OCI-LY3 (cell line): ENCODE measurements at regions not wholly inside any gene's neighbourhood (a gene's known extent, or its start where the extent isn't known, plus 50 kb on each side); places are given as distances from the start of the nearest gene placed in this dataset.

Experiments
- H2AFZ ChIP-seq: fragments of 200-600, 300-600 bp; shearing (Covaris generic); 2 replicates; pipeline ENCODE4 v1.6.0; 2014; ENCODE audit warnings: antibody characterized with exemption, low read depth, low read length
- H3K27ac ChIP-seq: fragments of 200-600, 300-600 bp; sonication (generic); 2 replicates; pipeline ENCODE4 v1.5.1; 2014; ENCODE audit warnings: mild to moderate bottlenecking, low read length, moderate library complexity, mixed read lengths
- H3K27me3 ChIP-seq: fragments of 200-600, 300-600 bp; sonication (generic); 2 replicates; pipeline ENCODE4 v1.6.1; 2014; ENCODE audit warnings: low read depth, low read length, mixed read lengths
- H3K36me3 ChIP-seq: fragments of 200-600, 300-600 bp; sonication (generic); replicated peaks from 2 replicates; pipeline ENCODE3; 2014; ENCODE audit warnings: low read depth, low read length, mixed read lengths
- H3K4me1 ChIP-seq: fragments of 300-600, 200-600 bp; sonication (generic); 2 replicates; pipeline ENCODE4 v1.6.1; 2014; ENCODE audit warnings: low read length, mixed read lengths
- H3K4me2 ChIP-seq: fragments of 200-600, 300-600 bp; sonication (generic); 2 replicates; pipeline ENCODE4 v1.6.1; 2014; ENCODE audit warnings: low read length, mixed read lengths
- H3K4me3 ChIP-seq: fragments of 300-600, 200-600 bp; sonication (generic); 2 replicates; pipeline ENCODE4 v1.5.1; 2014; ENCODE audit warnings: antibody characterized with exemption, mild to moderate bottlenecking, low read length, moderate library complexity
- H3K79me2 ChIP-seq: fragments of 300-600, 200-600 bp; shearing (Covaris generic); 2 replicates; pipeline ENCODE4 v1.6.1; 2014; ENCODE audit warnings: mild to moderate bottlenecking, low read length, mixed read lengths
- H3K9ac ChIP-seq: fragments of 300-600, 200-600 bp; shearing (Covaris generic); 2 replicates; pipeline ENCODE4 v1.6.0; 2014; ENCODE audit warnings: mild to moderate bottlenecking, low read length, moderate library complexity
- H3K9me3 ChIP-seq: fragments of 200-600, 300-600 bp; shearing (Covaris generic); 2 replicates; pipeline ENCODE4 v1.6.1; 2014; ENCODE audit warnings: low read length, mixed read lengths; ENCODE audit not compliant: insufficient read depth
- H4K20me1 ChIP-seq: fragments of 200-600, 300-600 bp; sonication (generic); 2 replicates; pipeline ENCODE4 v1.6.1; 2016; ENCODE audit warnings: low read length, mixed read lengths; ENCODE audit not compliant: insufficient read depth
- EZH2phosphoT487 ChIP-seq: fragments of 200-600 bp; shearing (Covaris generic); IDR thresholded peaks from 2 replicates; pipeline ENCODE4 v1.6.1; 2018; ENCODE audit warnings: antibody characterized with exemption, mixed run types, low read depth
- TF ChIP-seq, protein P1 (sequence below): fragments of 200-600, 300-600 bp; sonication (generic); IDR thresholded peaks from 2 replicates; pipeline ENCODE4 v1.5.1; 2014; ENCODE audit warnings: antibody characterized with exemption, low read length, low read depth

DNA sequence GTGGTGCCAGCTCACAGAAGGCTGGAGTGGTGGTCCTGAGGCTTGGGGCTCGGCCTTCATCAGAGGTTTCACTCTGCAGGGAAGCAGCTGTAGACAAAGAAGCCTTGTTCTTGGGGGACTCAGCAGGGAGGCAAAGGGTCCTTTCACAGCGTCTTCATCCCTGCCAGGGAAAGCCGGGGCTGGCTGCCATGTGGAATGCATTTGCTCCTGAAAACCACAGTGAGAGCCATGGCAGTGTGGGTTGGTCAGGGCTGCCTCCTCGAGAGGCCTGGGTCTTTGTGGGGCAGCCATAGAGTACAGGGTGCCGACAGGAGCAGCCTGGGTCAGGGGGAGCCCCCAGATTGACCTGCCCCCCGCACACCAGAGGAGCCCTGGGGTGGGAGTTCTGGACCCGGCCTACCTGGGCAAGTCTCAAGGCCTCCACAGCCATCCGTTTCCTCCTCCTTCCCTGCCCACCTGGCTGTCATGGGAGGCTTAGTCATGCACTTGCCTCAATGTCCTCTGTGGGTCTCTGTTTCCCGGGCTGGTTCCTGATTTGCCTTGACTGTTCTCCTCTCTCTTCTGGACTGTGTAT lies 144.0 kb downstream of the CDC5L start:
- Histone ChIP-seq H3K27me3 (peaks cover 4% of the 10 kb centered on the region; the same call in 1 of the 2 replicates), H2AFZ (no peak overlapping the region), H4K20me1 (no peaks in the 10 kb centered on the region), H3K4me1 (no peaks in the 10 kb centered on the region), H3K9ac (no peak overlapping the region), H3K79me2 (no peaks in the 10 kb centered on the region), H3K9me3 (no peaks in the 10 kb centered on the region), H3K4me3 (no peak overlapping the region), H3K36me3 (no peaks in the 10 kb centered on the region), H3K27ac (no peak overlapping the region), H3K4me2 (no peak overlapping the region)
- no peak for TF ChIP-seq EZH2phosphoT487
- TF ChIP-seq, protein P1, sequence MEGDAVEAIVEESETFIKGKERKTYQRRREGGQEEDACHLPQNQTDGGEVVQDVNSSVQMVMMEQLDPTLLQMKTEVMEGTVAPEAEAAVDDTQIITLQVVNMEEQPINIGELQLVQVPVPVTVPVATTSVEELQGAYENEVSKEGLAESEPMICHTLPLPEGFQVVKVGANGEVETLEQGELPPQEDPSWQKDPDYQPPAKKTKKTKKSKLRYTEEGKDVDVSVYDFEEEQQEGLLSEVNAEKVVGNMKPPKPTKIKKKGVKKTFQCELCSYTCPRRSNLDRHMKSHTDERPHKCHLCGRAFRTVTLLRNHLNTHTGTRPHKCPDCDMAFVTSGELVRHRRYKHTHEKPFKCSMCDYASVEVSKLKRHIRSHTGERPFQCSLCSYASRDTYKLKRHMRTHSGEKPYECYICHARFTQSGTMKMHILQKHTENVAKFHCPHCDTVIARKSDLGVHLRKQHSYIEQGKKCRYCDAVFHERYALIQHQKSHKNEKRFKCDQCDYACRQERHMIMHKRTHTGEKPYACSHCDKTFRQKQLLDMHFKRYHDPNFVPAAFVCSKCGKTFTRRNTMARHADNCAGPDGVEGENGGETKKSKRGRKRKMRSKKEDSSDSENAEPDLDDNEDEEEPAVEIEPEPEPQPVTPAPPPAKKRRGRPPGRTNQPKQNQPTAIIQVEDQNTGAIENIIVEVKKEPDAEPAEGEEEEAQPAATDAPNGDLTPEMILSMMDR = no peak

DNA sequence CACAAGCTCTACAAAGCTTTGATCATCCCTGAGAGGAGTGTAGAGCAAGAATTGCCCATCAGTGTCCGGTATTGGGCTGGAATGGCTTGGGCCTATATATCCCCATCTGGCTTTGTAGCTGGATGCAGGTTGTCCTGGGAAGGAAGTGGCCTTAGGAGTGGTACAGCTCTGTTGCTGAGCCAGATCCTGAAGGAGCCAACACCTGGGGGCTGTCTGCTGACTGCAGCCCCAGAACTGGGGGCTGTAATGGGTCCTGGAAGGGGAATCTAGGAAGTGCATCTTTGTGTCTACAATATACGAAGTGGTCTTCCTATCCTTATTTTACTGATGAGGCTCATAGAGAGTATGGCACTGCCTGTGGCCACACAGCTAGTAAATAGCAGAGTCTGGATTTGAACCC lies 145.9 kb downstream of the CDC5L start:
- Histone ChIP-seq H3K9me3 (no peaks in the 10 kb centered on the region), H3K27me3 (peaks cover 4% of the 10 kb centered on the region; the same call in 1 of the 2 replicates)
- TF ChIP-seq EZH2phosphoT487 = no peak

DNA sequence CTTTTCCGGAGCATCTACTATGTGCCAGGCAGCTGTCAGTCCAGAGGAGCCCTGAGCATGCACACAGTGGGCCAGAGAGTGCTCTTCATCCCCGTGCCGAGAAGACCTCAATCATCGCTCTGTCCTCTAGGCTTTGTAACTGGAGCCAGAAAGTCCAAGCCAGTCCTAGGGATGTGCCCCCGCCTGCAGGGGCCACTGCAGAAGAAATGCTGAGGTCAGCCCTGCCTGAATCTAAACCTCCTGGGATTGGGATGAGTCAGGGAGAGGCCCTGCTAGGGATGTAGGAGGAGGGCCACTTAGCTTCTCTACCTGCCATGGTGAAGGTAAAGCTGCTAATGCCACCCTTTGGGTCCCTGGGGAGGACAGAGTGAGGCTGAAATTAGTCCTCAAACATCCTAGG lies 146.8 kb downstream of the CDC5L start:
- Histone ChIP-seq H3K36me3 (no peaks in the 10 kb centered on the region), H3K4me2 (no peak overlapping the region), H3K4me3 (no peak overlapping the region), H3K4me1 (no peaks in the 10 kb centered on the region), H2AFZ (no peak overlapping the region), H3K79me2 (no peaks in the 10 kb centered on the region), H3K9ac (no peak overlapping the region), H3K9me3 (no peaks in the 10 kb centered on the region), H3K27ac (no peak overlapping the region), H4K20me1 (no peaks in the 10 kb centered on the region), H3K27me3 (peaks cover 4% of the 10 kb centered on the region; the same call in 1 of the 2 replicates)
- TF ChIP-seq EZH2phosphoT487 = no peak
- TF ChIP-seq, protein P1 = no peak

More for the DNA sequence above, 145.9 kb downstream of the CDC5L start:
- Histone ChIP-seq H3K4me1 (no peaks in the 10 kb centered on the region), H4K20me1 (no peaks in the 10 kb centered on the region), H3K36me3 (no peaks in the 10 kb centered on the region), H3K9ac (no peak overlapping the region), H3K4me3 (no peak overlapping the region), H3K79me2 (no peaks in the 10 kb centered on the region), H3K4me2 (no peak overlapping the region), H2AFZ (no peak overlapping the region), H3K27ac (no peak overlapping the region)

DNA sequence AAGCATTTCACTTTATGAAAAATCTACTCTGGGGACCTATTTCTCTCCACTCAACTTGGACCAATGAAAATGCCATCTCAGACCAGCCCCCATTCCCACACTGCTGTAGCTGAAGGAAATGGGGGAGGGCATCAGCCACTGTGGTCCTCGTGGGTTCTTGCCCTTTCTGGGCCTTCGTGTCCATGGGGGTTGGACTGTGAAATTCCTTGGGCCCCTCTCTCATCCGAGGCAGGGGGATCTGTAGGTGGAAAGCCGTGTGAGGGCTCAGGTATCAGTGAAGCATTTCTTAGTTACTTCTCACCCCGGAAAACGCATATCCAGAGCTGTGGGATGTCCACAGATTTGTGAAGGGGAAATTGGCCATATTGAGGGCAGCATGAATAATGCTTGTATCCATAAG lies 147.9 kb downstream of the CDC5L start:
- H2AFZ ChIP-seq = no peak overlapping the region
- no peak overlapping the region for H3K4me2 ChIP-seq
- H3K27me3 ChIP-seq = no peaks in the 10 kb centered on the region
- H3K9me3 ChIP-seq = no peaks in the 10 kb centered on the region
- no peak overlapping the region for H3K9ac ChIP-seq
- no peak for TF ChIP-seq EZH2phosphoT487
- no peaks in the 10 kb centered on the region for H4K20me1 ChIP-seq
- H3K79me2 ChIP-seq = no peaks in the 10 kb centered on the region
- no peak overlapping the region for H3K27ac ChIP-seq
- no peaks in the 10 kb centered on the region for H3K36me3 ChIP-seq
- no peaks in the 10 kb centered on the region for H3K4me1 ChIP-seq
- H3K4me3 ChIP-seq = no peak overlapping the region

GRCh38 chr6:44535967-44536366 lies 148.5 kb downstream of the CDC5L start:
- no peak overlapping the region for H3K4me2 ChIP-seq
- H4K20me1 ChIP-seq = no peaks in the 10 kb centered on the region
- H3K27ac ChIP-seq = no peak overlapping the region
- H3K9me3 ChIP-seq = no peaks in the 10 kb centered on the region
- TF ChIP-seq, protein P1 = no peak
- no peak for TF ChIP-seq EZH2phosphoT487
- H2AFZ ChIP-seq = no peak overlapping the region
- no peaks in the 10 kb centered on the region for H3K4me1 ChIP-seq
- H3K4me3 ChIP-seq = no peak overlapping the region
- no peaks in the 10 kb centered on the region for H3K36me3 ChIP-seq
- no peak overlapping the region for H3K9ac ChIP-seq
- H3K27me3 ChIP-seq = no peaks in the 10 kb centered on the region
- no peaks in the 10 kb centered on the region for H3K79me2 ChIP-seq
